Medulla oblongata (tissue), 1 donor: ENCODE measurements at regions not wholly inside any gene's neighbourhood (a gene's known extent, or its start where the extent isn't known, plus 50 kb on each side); places are given as distances from the start of the nearest gene placed in this dataset.

Source experiments
- DNase-seq: peaks from one replicate; pipeline ENCODE4 v3.0.0-alpha.2; 2015; ENCODE audit errors: extremely low spot score

DNA sequence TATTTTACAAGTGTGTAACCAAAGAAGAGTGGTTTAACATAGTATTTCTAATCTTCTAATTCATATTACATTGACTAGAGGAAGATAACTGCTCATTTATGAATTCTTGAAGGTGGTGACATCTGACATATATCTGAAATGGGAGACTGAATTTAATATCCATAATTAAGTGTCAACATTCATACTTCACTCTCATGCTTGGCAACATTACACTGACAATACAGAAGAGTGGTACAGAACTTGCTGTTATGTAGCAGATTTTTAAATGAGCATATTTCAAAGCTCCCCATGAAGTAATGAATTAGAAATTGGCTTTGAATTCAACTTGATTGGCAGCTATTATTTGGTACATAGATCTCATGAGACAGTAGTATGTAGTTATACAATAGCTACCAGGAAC is 125.8 kb upstream of the POT1 start:
- no peak for DNase-seq

DNA sequence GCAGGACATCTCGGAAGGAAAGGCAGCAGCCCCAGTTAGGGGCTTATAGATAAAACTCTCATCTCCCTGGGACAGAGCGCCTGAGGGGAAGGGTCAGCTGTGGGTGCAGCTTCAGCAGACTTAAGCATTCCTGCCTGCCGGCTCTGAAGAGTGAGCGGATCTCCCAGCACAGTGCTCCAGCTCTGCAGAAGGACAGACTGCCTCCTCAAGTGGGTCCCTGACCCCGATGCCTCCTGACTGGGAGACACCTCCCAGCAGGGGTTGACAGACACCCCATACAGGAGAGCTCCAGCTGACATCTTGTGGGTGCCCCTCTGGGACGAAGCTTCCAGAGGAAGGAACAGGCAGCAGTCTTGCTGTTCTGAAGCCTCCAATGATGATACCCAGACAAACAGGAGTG is 117.1 kb upstream of the POT1 start:
- no peak for DNase-seq

DNA sequence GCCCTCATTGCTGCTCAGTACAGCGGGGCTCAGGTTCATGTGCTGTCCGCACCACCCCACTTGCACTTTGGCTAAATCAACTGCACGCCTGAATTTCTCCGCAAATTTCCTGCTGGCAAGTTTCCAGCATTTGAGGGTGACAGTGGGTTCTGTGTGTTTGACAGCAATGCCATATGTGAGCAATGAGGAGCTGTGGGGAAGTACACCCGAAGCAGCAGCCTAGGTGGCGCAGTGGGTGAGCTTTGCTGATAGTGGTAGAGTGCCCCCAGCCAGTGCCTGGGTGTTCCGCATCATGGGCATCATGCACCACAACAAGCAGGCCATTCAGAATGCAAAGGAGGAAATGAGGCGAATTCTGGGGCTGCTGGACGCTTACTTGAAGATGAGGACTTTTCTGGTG is 103.9 kb upstream of the POT1 start:
- DNase-seq, result no peak

DNA sequence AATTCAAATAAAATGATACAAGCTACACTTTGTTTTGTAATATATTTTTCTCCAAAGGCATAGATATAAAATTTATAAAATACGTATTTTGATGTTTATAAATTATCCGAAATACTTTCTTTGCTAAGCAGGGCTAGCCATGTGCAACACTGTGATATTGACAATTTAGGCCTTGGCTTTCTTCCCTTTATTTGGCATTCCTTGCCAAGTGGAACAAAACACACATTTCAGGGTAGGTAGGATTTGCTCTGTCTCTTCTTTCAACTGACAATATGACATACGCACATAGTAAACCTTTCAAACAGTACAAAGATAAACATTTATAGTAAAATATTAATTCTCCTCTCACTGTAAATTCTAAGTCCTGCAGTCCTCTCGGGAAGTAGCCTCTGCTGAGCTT is 103.3 kb upstream of the POT1 start:
- no peak for DNase-seq

DNA sequence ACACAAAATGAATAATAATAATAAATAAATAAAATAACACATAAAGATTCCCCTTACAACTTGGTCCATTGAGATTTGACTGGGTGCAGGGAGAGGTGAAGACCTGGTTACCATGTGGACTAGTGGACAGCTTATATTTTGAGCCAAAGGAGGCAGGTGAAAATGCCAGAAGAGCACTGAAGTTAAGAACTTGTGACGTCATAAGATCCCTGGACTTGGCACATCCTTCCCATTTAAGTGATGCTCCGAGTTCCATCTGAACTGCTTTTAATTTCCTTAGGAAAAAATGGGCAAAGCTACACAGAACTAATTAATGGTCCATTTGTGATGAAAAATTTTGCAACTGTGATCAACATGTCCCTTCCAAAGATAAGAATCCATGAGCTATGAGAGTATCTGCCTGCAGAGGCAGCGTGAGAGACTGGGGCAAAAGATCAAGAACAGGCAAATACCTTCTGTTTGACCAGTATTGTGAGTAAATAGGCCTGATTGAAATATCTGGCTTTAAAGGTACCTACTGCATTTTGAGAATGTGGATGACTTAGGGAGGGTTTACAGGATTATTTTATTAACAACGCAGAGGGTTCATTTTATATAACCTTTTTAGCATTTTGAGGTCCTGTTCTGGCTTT is 101.2 kb upstream of the POT1 start:
- DNase-seq, result no peak

DNA sequence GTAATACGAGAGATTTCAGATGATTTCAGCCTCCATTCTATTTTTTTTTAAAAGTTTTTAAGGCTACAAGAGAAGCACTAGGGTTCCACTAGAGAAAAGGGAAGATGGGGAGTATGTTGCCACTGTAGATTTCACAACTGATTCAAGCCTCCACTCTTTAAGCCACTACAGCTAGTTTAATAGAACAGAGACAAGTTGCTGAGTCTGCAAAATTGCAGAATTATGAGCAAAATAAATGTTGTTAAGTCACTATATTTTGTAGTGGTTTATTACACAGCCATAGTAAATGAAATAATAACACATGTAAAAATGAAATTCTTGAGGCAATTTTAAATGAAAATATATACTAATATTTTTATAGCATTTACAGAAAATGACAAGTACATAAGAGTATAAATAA is 96.0 kb upstream of the POT1 start:
- DNase-seq, result no peak

DNA sequence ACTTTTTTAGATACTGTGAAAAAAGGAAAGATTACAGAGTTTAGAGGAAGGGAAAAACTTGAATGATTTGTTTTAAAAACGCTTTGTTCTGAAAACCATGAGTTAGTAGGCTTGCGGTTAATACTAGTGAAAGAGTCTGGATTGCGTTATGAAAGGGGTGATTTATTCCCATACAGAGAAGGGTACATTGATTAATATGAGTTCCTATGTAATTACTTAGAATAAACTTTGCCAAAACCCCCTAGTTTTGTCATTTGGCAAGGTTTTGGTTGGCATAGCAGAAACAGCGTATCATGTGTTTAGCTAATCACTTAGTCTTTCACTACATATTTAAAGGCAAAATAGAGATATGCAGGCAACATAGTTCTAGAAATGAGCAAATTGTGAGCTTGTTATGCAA is 91.2 kb upstream of the POT1 start:
- no peak for DNase-seq

DNA sequence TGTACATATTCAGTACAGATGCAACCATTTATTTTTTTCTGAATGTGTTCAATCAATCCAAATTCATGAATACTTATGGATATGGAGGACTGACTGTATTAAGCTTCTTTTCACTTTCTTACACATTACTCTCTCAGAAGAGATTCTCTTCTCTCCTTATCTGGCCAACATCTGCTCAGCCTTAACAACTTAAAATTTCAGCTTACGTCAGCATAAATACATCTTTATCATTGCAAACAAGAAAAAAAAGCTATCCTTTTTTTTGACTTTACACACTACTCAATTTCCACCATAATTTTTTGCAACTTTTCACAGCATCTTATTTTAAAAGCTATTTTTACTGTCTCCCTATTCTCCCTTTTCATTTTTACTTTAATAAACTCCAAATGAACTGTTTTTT is 80.9 kb upstream of the POT1 start:
- DNase-seq, result no peak

DNA sequence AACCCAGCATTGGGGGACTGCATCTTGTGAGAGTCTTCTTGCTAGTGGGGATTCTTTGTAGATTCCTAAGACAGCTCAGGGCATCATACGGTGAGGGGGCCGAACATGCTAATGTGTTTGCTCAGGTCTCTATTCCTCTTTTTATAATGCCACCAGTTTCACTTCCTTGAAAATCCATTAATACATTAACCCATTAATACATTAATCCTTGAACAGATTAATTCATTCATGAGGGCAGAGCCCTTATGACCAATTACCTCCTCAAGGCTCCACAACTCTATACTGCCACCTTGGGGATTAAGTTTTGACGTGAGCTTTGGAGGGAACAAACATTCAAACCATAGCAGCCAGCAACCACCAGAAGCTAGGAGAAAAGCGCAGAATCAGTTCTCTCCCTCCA is 67.2 kb upstream of the POT1 start:
- DNase-seq, result no peak

DNA sequence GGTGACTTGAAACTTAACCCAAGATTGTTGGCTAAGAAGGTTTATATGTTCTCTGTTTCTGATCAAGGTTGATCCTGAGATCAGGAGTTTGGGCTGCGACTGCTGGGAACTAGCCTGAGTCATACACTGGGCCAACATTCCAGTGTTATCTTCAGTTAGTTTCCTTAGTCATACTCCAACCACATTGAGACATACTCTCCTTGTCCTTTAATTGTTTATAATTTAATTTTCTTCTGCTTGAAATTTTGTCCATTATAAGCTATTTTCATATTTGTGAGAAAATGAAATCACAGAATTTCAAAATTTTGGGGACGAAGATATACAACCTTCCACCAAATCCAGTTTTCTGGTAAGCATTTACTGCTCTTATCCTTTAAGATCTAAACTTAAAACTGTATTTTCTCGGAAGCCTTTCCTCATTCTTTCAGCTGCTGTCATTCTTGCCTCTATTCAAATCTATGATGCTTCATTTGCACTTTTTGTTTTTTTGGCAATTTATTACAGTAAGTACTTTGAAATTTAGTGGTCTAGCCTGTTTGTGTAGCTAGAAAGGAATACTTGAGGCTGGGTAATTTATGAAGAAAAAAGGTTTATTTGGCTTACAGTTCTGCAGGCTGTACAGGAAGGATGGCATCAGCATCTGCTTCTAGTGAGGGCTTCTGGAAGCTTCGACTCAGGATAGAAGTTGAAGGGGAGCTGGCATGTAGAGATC is 63.4 kb upstream of the POT1 start:
- no peak for DNase-seq

DNA sequence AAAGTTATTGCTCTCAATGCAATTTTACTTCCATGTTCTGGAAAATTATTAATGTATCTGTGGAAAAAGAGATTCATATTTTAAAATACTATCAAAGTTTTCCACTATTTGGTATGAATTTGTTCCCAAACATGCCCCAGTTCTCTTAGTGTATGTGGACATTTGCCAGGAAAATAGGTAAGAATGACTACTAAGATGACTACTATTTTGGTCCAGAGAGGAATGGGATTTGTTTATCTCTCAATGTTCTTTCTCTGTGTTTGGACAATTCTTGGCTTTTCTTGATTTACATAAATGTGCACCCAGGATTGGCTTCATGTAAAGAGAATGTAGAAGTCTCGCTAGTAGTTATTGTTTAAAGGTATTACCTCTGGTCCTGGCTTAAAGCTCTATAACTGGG is 60.3 kb upstream of the POT1 start:
- no peak for DNase-seq
